ENCODE measurements at regions not wholly inside any gene's neighbourhood (a gene's known extent, or its start where the extent isn't known, plus 50 kb on each side); places are given as distances from the start of the nearest gene placed in this dataset.
"Not testable (repeated sequence)": the region's sequence is repeated elsewhere in the genome, so short reads cannot be mapped to it uniquely, and the experiment has no call there.

DNA sequence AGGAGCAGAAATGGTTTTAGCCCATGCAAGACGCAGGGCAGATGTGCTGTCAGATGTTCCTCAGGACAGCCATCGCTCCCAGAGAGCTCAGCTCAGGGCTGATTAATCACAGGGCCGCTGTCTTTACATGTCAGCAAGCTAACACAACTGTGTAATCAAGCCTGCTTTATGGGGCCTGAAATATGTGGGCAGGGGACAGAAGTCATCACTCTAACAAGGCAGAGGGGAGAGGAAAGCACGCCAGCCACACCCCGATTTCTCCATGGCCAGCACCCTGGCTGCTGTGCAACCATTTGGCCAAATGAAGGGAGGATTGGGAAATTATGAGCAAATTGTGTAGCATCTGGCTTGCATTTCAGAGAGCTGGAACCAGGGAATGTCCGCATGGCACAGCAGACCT lies 368.8 kb downstream of the NPHP4 start:
- DNase-seq: no peak

- no peak for DNase-seq
Measured at GRCh38 chr1:5622412-5622811, 369.8 kb downstream of the NPHP4 start.

DNA sequence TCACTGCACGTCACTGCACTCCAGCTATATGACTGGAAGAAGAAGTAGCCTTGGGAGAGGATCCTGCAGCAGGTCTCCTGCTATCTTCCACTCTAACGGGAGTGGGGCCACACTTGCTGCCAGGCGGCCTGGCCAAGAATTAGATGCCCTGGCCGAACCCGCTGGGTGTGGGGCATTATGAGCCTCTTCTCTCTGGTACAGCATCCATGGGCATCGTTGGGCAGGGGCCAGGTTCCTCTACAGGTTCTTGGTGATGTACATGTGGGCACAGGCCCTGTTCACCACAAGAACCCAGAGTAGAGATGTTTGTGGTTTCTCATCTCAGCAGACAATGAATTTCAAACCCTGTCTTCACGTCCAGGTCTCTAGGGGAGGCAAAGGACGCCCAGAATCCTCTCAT lies 370.5 kb downstream of the NPHP4 start:
- DNase-seq: no peak

DNA sequence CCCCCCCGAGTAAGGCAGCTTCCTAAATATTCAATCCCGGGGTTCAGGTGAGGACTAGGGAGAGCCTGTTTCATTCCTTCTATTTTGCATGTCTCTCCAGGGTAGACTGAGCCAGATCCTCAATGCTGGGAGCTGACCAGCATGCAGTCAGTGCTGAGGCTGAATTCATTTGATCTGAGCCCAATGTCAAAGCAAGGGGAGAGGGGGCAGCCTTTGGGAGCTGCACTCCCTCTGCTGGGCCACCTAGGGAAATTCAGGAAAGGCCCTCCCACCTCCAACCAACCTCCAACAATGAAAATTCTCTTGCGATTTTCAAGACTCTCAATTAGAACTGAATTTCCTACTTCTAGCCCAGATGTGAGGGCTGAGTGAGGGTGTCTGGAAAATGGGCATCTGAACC lies 371.2 kb downstream of the NPHP4 start:
- DNase-seq: no peak

- DNase-seq: peak; percentile 69
Measured at GRCh38 chr1:5620418-5620817, 371.8 kb downstream of the NPHP4 start.

DNA sequence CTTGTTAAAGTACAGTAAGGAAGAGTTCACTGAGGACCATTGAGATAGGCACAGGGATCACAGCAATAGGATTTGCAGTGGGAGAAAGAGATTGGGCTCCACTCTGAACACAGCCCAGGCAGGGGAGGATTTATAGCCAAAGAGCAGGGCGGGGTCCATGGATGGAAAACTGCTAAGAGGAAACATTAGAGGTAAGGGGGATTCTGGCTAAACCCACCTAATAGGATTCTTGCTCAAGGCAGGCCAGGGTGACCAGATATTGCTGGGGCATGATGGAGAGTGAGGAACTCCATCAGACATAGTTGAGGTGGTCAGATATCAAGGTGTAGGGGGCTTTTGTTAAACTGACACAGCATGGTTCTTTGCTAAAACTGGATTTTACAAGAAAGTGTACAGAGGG lies 372.8 kb downstream of the NPHP4 start:
- no peak for DNase-seq

DNA sequence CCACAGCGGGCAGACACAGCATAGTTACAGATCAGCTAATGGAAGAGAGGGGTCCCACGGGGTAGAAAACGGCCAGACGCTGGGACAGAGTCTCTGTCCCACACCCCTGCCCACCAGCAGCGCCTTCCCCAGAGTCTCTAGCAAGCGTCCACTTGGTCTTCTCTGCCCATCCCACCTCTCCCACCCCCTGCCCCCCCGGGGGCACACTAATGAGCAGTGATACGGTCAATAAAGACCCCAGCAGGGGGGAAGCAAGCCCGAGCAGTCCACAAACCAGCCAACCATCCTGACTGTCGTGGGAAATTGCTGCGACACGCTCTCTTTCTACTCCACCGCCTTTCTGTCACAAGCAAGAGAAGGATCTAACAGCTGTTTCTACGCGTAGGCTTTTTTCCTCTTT lies 374.7 kb downstream of the NPHP4 start:
- no peak for DNase-seq

DNA sequence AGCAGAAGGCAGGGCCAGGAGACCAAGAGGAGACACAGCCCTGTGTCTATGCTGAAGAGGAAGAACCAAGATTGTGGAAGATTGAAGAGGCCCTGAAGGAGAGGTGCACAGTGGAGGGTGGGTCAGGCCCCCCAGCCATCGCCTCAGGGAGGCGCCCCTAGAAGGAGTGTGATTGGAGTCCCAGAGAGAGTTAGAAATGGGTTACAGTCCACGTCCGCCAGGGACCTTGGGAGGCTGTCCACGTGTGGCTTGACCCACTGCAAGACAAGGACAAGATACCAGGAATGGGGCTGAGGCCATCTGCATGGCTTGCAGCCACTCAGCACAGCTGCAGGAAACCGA lies 375.1 kb downstream of the NPHP4 start:
- DNase-seq: no peak

DNA sequence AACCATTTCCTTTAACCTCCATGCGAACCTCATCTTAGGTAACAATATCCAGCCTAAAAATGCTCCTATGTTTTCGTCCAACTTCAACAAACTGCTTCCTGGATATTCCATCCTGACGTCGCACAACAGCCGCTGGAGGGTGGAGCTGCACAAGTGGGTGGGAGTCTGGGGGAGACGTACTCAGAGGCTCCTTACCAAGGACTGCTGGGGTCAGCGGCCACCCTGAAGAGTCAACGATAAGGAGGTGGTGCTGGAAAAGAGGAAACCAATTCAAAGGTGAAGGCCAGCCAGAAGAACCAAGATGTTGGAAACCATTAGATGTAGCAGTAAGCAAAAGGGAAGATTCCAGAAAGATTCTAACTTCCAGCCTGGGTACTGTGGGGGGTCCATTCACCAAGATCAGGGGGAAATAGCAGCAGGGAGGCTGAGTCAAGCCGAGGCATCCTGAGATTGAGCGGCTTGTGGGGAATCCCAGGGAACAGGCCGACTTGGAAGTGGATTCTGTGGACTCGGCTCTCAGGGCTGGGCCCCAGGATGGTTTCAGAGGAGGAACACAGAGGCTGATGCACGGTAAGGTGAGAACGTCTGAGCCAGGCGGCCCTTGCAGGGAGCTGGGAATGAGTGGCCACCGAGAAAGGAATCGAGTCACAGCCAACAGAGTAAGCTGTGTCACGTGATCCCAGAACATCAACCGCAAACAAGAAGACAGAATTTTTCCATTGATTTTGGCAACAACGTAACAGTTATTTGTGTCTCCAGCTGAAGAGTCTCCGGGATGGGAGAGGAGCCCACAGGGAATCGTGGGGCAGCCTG lies 375.7 kb downstream of the NPHP4 start:
- no peak for DNase-seq

DNA sequence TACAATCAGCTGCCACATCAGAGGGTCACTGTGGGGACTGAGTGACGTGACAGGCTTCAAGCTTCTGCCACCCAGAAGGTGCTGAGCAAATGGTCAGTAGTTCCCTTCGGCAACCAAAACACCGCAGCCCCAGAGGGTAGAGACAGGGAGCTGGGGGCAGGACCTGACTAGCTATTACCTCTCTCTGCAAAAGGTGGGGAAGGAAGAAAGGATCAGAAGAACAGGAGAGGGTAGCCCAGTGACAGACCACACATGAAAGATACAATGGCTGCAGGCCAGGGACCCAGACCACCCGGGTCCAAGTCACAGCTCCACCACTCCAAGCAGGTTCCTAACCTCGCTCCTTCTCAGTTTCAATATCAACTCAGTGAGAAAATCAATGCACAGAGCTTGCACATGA lies 377.1 kb downstream of the NPHP4 start:
- no peak for DNase-seq

- DNase-seq: no peak
Measured at GRCh38 chr1:5613900-5614299, 378.3 kb downstream of the NPHP4 start.

- no peak for DNase-seq
Measured at GRCh38 chr1:5611851-5612250, 380.4 kb downstream of the NPHP4 start.

DNA sequence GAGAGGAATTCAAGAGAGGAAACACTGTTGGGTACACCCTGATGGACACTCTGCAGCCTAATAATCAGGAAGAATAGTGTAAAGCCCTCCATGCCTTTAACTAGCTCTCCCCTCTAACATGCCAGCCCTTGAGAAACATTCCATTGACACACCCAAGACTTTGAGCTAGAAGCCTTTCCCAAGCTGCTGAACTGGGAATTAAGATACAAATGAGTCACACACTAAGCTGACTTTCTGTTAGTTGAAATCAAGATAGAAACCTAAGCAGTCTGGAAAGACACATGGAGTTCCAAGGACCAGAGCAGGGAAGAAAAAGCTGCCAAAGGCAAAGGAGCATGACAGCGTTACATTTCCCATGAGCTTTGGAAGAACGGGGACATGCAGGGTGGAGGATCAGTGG lies 380.8 kb downstream of the NPHP4 start:
- DNase-seq: no peak

DNA sequence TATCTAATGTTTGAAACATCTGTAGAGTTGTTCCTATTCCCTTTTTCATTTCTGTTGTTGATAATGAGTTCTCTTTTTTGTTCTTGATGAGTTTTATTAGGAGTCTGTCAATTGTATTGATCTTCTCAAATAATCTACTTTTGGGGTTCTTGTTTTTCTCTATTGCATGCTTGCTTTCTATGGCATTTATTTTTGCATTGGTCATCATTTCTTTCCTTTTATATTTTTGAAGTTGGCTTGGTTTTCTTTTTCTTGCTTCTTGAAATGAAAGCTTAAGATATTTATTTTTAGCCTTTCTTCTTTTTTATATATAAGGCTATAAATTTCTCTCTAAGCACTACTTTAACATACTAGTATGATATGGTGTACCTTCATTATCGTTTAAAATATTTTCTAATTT lies 381.8 kb downstream of the NPHP4 start:
- DNase-seq: no peak

DNA sequence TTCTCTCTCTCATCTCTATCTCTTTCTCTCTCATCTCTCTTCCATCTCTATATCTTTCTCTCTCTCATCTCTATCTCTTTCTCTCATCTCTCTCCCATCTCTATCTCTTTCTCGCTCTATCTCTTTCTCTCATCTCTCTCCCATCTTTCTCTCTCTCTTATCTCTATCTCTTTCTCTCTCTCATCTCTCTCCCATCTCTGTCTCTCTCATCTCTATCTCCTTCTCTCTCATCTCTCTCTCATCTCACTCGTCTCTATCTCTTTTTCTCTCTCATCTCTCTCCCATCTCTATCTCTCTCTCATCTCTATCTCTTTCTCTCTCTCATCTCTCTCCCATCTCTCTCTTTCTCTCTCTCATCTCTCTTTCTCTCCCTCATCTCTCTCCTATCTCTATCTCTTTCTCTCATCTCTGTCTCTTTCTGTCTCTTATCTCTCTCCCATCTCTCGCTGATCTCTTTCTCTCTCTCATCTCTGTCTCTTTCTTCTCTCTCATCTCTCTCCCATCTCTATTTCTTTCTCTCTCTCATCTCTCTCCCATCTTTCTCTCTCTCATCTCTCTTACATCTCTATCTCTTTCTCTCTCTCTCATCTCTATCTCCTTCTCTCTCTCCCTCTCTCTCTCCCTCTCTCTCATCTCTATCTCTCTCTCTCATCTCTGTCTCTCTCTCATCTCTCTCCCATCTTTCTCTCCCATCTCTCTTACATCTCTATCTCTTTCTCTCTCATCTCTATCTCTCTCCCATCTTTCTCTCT lies 388.7 kb downstream of the NPHP4 start:
- DNase-seq: no peak

GRCh38 chr1:5602718-5603117 lies 389.5 kb downstream of the NPHP4 start:
- not testable (repeated sequence) for DNase-seq

- no peak for DNase-seq
Measured at GRCh38 chr1:5601516-5601915, 390.7 kb downstream of the NPHP4 start.

GRCh38 chr1:5599541-5599940 lies 392.7 kb downstream of the NPHP4 start:
- no peak for DNase-seq

DNA sequence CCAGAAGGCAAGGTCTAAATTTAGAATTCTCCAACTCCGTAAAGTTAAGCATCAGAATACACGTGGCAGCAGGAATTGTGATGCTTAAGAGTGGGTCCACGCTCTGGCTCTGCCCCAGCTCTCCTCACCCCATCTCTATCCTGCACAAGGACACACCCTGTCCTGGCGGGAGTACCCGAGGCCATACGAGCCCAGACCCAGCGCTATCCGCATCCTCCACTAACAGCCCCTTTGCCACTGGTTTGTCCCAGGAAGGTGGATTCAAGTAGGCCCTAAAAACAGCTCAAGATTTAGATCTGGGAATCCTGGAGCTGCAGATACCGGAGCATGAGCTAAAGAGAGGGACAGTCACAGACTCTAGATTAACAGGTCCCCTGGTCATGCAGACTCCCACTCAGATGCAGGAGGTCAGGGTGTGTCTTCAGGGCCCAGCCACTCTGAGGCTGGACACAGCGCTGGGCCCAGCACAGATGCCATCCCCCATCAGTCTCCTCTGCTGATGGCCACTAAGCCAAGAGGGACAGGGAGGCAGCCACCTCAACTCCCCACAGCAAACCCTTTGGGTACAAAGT lies 393.3 kb downstream of the NPHP4 start:
- no peak for DNase-seq

DNA sequence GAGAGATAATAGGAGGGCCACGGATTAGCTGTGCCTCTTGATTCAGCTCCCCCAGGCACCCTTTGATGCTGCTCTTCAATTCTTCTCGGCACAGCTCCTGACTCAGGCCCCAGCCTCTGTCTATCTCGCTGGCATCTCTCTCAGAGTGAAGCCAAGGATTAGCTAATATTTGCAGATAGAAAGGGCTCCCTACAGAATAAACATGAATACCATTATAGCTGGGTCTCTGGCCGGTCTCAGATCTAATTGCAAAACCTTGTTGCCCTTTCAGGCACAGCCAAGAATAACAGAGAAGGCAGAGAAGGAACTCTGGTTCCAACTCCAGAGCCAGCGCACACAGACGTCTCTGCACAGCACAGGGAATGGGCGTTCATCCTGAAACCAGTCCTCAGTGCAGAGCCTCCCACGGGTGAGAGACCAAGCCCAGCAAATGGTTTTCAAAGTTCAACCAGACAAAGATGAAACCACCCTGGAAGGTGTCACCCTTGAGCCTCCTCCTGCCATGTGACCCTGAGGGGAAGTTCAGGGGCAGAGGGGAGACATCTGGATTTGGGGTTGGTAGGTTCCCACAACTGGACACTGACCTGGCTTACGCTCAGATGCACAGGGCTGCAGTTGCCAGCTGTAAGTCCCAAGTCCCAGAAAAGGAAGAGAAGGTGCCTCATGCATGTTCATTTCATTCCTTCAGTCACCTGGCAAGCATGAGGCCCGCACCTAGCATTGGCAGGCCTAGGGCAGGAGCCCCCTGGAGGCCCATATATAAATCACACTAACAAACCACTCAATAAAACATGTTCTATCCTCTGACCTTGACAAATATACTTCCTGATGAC lies 394.0 kb downstream of the NPHP4 start:
- no peak for DNase-seq

GRCh38 chr1:5597171-5597850 lies 394.9 kb downstream of the NPHP4 start:
- no peak for DNase-seq

DNA sequence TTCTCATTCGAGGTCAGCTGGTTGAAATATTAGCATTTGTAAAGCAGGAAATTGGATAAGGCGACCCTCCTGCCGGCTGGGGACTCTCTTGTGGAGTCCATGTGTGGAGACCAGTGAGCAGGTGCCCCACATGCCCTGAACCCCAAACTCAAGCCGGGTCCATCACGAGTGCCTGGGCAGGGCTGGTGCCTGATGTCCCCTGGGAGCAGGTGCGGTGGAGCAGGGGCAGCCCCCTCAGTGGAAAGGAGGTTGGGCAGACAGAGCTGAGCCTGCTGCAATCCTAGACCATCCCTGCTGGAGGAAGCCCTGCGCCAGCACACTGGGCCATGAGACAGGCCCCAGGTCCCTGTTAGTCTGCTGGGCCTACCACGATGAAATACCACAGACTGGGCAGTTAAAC lies 395.6 kb downstream of the NPHP4 start:
- DNase-seq: no peak
